Lower leg skin (tissue), 3 donors: ENCODE measurements at regions not wholly inside any gene's neighbourhood (a gene's known extent, or its start where the extent isn't known, plus 50 kb on each side); places are given as distances from the start of the nearest gene placed in this dataset.
"Not testable (repeated sequence)": the region's sequence is repeated elsewhere in the genome, so short reads cannot be mapped to it uniquely, and the experiment has no call there.

Experiments used
- POLR2A ChIP-seq, 2 donors: fragments of 450-650 bp; IDR thresholded peaks; one replicate each; pipeline ENCODE4 v1.6.1; 2016 to 2017; ENCODE audit warnings: antibody characterized with exemption in 2 of 2, mild to moderate bottlenecking in 1 of 2, moderate library complexity in 1 of 2
- TF ChIP-seq, protein P1 (sequence below), 3 donors: fragments of 450-650 bp; IDR thresholded peaks; one replicate each; pipeline ENCODE4 v1.5.1; 2016; ENCODE audit warnings: antibody characterized with exemption in 3 of 3, mild to moderate bottlenecking in 3 of 3, moderate library complexity in 2 of 3

DNA sequence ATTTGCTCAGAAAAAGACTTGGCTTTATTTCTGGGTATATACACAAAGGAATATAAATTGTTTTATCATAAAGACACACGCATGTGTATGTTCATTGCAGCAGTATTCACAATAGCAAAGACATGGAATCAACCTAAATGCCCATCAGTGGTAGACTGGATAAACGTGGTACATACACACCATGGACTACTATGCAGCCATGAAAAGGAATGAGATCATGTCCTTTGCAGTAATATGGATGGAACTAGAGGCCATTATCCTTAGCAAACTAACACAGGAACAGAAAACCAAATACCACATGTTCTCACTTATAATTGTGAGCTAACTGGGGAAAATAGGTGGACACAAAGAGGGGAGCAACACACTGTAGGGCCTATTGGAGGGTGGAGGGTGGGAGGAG, 182.0 kb upstream of the POGK start:
- TF ChIP-seq, protein P1, sequence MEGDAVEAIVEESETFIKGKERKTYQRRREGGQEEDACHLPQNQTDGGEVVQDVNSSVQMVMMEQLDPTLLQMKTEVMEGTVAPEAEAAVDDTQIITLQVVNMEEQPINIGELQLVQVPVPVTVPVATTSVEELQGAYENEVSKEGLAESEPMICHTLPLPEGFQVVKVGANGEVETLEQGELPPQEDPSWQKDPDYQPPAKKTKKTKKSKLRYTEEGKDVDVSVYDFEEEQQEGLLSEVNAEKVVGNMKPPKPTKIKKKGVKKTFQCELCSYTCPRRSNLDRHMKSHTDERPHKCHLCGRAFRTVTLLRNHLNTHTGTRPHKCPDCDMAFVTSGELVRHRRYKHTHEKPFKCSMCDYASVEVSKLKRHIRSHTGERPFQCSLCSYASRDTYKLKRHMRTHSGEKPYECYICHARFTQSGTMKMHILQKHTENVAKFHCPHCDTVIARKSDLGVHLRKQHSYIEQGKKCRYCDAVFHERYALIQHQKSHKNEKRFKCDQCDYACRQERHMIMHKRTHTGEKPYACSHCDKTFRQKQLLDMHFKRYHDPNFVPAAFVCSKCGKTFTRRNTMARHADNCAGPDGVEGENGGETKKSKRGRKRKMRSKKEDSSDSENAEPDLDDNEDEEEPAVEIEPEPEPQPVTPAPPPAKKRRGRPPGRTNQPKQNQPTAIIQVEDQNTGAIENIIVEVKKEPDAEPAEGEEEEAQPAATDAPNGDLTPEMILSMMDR (IDR thresholded peaks at IDR 0.05), result not testable (repeated sequence)
- TF ChIP-seq POLR2A (IDR thresholded peaks at IDR 0.05), result not testable (repeated sequence)
